IMR-90 (cell line): ENCODE measurements at regions not wholly inside any gene's neighbourhood (a gene's known extent, or its start where the extent isn't known, plus 50 kb on each side); places are given as distances from the start of the nearest gene placed in this dataset.

Experiments used
- ATAC-seq: fragments of 200-7000 bp; cut with Tn5 transposase; 2 replicates; pipeline ENCODE4 v1.9.1; 2020; ENCODE audit warnings: low read depth, mild to moderate bottlenecking, moderate library complexity
- BruUV-seq: library from RNA; stranded (reverse); fragments of 400-500 nt; replicated peaks from 2 replicates; lab custom pipeline; 2021; lab: Mats Ljungman, UMichigan
- CTCF ChIA-PET: fragments of 300-600 bp; formaldehyde crosslinking; extraction: SDS; loops from one replicate; lab custom pipeline; 2021; ENCODE audit warnings: antibody characterized with exemption; lab: Yijun Ruan, JAX
- POLR2A ChIA-PET: fragments of 300-600 bp; sonication (Branson Sonifier 250); formaldehyde crosslinking; loops from one replicate; lab custom pipeline; 2022; ENCODE audit warnings: antibody characterized with exemption; ENCODE audit not compliant: unreplicated experiment; lab: Charles Lee
- DNase-seq: peaks from one replicate; pipeline ENCODE4 v3.0.0; 2013
- H2AFZ ChIP-seq: replicated peaks from 2 replicates; pipeline ENCODE3; 2013; ENCODE audit warnings: low read length, mild to moderate bottlenecking; ENCODE audit not compliant: poor library complexity
- H2AK5ac ChIP-seq: 2 replicates; pipeline ENCODE4 v1.6.1; 2013; ENCODE audit warnings: low read depth, low read length, inconsistent platforms
- H2AK9ac ChIP-seq: replicated peaks from 2 replicates; pipeline ENCODE3; 2013; ENCODE audit warnings: mild to moderate bottlenecking, low read depth, low read length, moderate library complexity; ENCODE audit not compliant: poor library complexity
- H2BK120ac ChIP-seq: 2 replicates; pipeline ENCODE4 v1.6.1; 2013; ENCODE audit warnings: low read depth, low read length, inconsistent platforms
- H2BK15ac ChIP-seq: 3 replicates; pipeline ENCODE4 v1.6.1; 2013; ENCODE audit warnings: low read depth, low read length, inconsistent platforms
- H2BK20ac ChIP-seq: 2 replicates; pipeline ENCODE4 v1.6.1; 2013; ENCODE audit warnings: low read depth, mild to moderate bottlenecking, inconsistent platforms, low read length, moderate library complexity
- H2BK5ac ChIP-seq: 2 replicates; pipeline ENCODE4 v1.6.1; 2013; ENCODE audit warnings: mild to moderate bottlenecking, low read depth, low read length, inconsistent platforms; ENCODE audit not compliant: poor library complexity, severe bottlenecking
- H3K14ac ChIP-seq: replicated peaks from 2 replicates; pipeline ENCODE4 v1.6.1; 2013; ENCODE audit warnings: low read depth, low read length, inconsistent platforms
- H3K18ac ChIP-seq: 2 replicates; pipeline ENCODE4 v1.6.1; 2013; ENCODE audit warnings: low read depth, low read length, control low read depth
- H3K23ac ChIP-seq: 2 replicates; pipeline ENCODE4 v1.6.1; 2013; ENCODE audit warnings: low read depth, low read length, inconsistent platforms
- H3K27ac ChIP-seq: 2 replicates; pipeline ENCODE4 v1.5.1; 2013; ENCODE audit warnings: mild to moderate bottlenecking, control low read depth, low read length; ENCODE audit not compliant: insufficient read depth
- H3K27me3 ChIP-seq: 2 replicates; pipeline ENCODE4 v1.6.1; 2013; ENCODE audit warnings: low read length; ENCODE audit not compliant: control insufficient read depth, insufficient read depth
- H3K36me3 ChIP-seq: 2 replicates; pipeline ENCODE4 v1.6.1; 2013; ENCODE audit warnings: low read length, mixed read lengths; ENCODE audit not compliant: control insufficient read depth, insufficient read depth
- H3K4ac ChIP-seq: 2 replicates; pipeline ENCODE4 v1.6.1; 2013; ENCODE audit warnings: low read depth, low read length, inconsistent platforms
- H3K4me1 ChIP-seq: 2 replicates; pipeline ENCODE4 v1.6.1; 2013; ENCODE audit warnings: low read length, mixed read lengths; ENCODE audit not compliant: control insufficient read depth, insufficient read depth
- H3K4me2 ChIP-seq: 2 replicates; pipeline ENCODE4 v1.6.1; 2013; ENCODE audit warnings: low read depth, mild to moderate bottlenecking, control low read depth, low read length, moderate library complexity
- H3K4me3 ChIP-seq: 2 replicates; pipeline ENCODE4 v1.5.1; 2013; ENCODE audit warnings: low read depth, mild to moderate bottlenecking, control low read depth, low read length, moderate library complexity; ENCODE audit not compliant: insufficient read depth
- H3K56ac ChIP-seq: 2 replicates; pipeline ENCODE4 v1.6.1; 2013; ENCODE audit warnings: low read length, inconsistent platforms; ENCODE audit not compliant: insufficient read depth; ENCODE audit errors: extremely low read depth
- H3K79me1 ChIP-seq, 2 experiments: 2 replicates each; pipeline ENCODE4 v1.6.1; 2013; ENCODE audit warnings: low read length in 2 of 2, inconsistent platforms in 1 of 2, low read depth in 1 of 2
- H3K9ac ChIP-seq: 2 replicates; pipeline ENCODE4 v1.6.1; 2013; ENCODE audit warnings: low read depth, low read length, control low read depth
- H3K9me1 ChIP-seq: 2 replicates; pipeline ENCODE4 v1.6.1; 2013; ENCODE audit warnings: low read length, inconsistent platforms; ENCODE audit not compliant: insufficient read depth
- H3K9me3 ChIP-seq: 2 replicates; pipeline ENCODE4 v1.6.1; 2013; ENCODE audit warnings: low read length; ENCODE audit not compliant: control insufficient read depth, insufficient read depth
- H4K20me1 ChIP-seq: 2 replicates; pipeline ENCODE4 v1.6.1; 2013; ENCODE audit warnings: low read length, inconsistent platforms; ENCODE audit not compliant: insufficient read depth
- H4K5ac ChIP-seq: 2 replicates; pipeline ENCODE4 v1.6.1; 2013; ENCODE audit warnings: mild to moderate bottlenecking, low read depth, low read length, control low read depth
- H4K8ac ChIP-seq, 2 experiments: 2 replicates each; pipeline ENCODE4 v1.6.1; 2013; ENCODE audit warnings: low read depth in 2 of 2, low read length in 2 of 2, control low read depth in 1 of 2, inconsistent platforms in 1 of 2
- H4K91ac ChIP-seq: 2 replicates; pipeline ENCODE4 v1.6.1; 2013; ENCODE audit warnings: low read depth, low read length, inconsistent platforms; ENCODE audit not compliant: insufficient read depth
- BHLHE40 ChIP-seq: fragments of 150-350 bp; IDR thresholded peaks from 2 replicates; pipeline ENCODE4 v1.6.1; 2016; ENCODE audit warnings: mild to moderate bottlenecking, low read depth, low read length
- CEBPB ChIP-seq: IDR thresholded peaks from 2 replicates; pipeline ENCODE4 v1.6.1; 2012; ENCODE audit warnings: low read depth, low read length, improper control_type of control experiment
- CHD1 ChIP-seq: IDR thresholded peaks from 2 replicates; pipeline ENCODE4 v1.6.1; 2012; ENCODE audit warnings: low read depth, low read length, improper control_type of control experiment
- CTCF ChIP-seq: conservative IDR thresholded peaks from 2 replicates; pipeline ENCODE4 v1.5.1; 2012; ENCODE audit warnings: mild to moderate bottlenecking, low read depth, low read length, improper control_type of control experiment
- FOS ChIP-seq: fragments of 150-350 bp; IDR thresholded peaks from 2 replicates; pipeline ENCODE4 v1.6.1; 2016; ENCODE audit warnings: low read depth, low read length
- MXI1 ChIP-seq: IDR thresholded peaks from 2 replicates; pipeline ENCODE4 v1.6.1; 2012; ENCODE audit warnings: low read depth, mild to moderate bottlenecking, low read length, moderate library complexity, borderline replicate concordance
- NFE2L2 ChIP-seq: fragments of 150-350 bp; IDR thresholded peaks from 2 replicates; pipeline ENCODE4 v1.6.1; 2016; ENCODE audit warnings: low read depth, mild to moderate bottlenecking, low read length
- POLR2A ChIP-seq: IDR thresholded peaks from 2 replicates; pipeline ENCODE4 v1.6.1; 2012; ENCODE audit warnings: mild to moderate bottlenecking, low read depth, low read length
- RAD21 ChIP-seq: IDR thresholded peaks from 2 replicates; pipeline ENCODE4 v1.6.1; 2012; ENCODE audit warnings: low read length, improper control_type of control experiment
- RCOR1 ChIP-seq: IDR thresholded peaks from 2 replicates; pipeline ENCODE4 v1.6.1; 2012; ENCODE audit warnings: mild to moderate bottlenecking, low read length, improper control_type of control experiment; ENCODE audit not compliant: insufficient replicate concordance
- RFX5 ChIP-seq: IDR thresholded peaks from 2 replicates; pipeline ENCODE4 v1.8.0; 2012; ENCODE audit warnings: low read depth, mild to moderate bottlenecking, low read length, moderate library complexity
- SMC3 ChIP-seq: fragments of 150-350 bp; IDR thresholded peaks from 2 replicates; pipeline ENCODE4 v1.6.1; 2016; ENCODE audit warnings: low read depth, mild to moderate bottlenecking, antibody characterized with exemption, low read length, moderate library complexity
- USF2 ChIP-seq: fragments of 150-350 bp; IDR thresholded peaks from 2 replicates; pipeline ENCODE4 v1.6.1; 2017; ENCODE audit warnings: mild to moderate bottlenecking, antibody characterized with exemption, low read length, low read depth
- WGBS, 2 experiments: methylation state at CpG; one replicate each; pipeline versions ENCODE4 v1.1.5 to v1.1.7; 2013; ENCODE audit warnings: missing lambda C conversion rate in 2 of 2; ENCODE audit not compliant: insufficient read length in 1 of 2; ENCODE audit errors: extremely low coverage in 2 of 2; 5-methylcytosine and 5-hydroxymethylcytosine counted together
- dilution Hi-C: fragments of 300-500 bp; cut with HindIII; formaldehyde crosslinking; loops from one replicate; pipeline ENCODE4 v1.14.3; 2018; ENCODE audit warnings: low sequenced_read_pairs; ENCODE audit not compliant: unreplicated experiment
- in situ Hi-C: fragments of 300-500 bp; cut with MboI; formaldehyde crosslinking; loops from 3 replicates; pipeline ENCODE4 v1.14.3; 2019; ENCODE audit warnings: low sequenced_read_pairs, inconsistent platforms, mixed read lengths
- intact Hi-C: fragments of 100-400 bp; cut with micrococcal nuclease; formaldehyde crosslinking; loops from 2 replicates; pipeline ENCODE4 v1.10.0; 2022

GRCh38 chr9:99515093-99515492 is 293.0 kb downstream of the SEC61B start:
- in situ Hi-C loops (no loop called here), dilution Hi-C loops (no loop called here), intact Hi-C loops (no loop called here)
- no peaks in the 10 kb centered on the region for H3K9me1 ChIP-seq
- H3K18ac ChIP-seq, result no peak overlapping the region
- no peak for DNase-seq
- H3K27ac ChIP-seq, result no peak overlapping the region
- H2BK5ac ChIP-seq, result no peak overlapping the region
- no CpG with 5 or more reads among the region's 1 CpG for WGBS, 2 experiments
- no peaks in the 10 kb centered on the region for H3K36me3 ChIP-seq
- H3K4ac ChIP-seq, result no peak overlapping the region
- TF ChIP-seq RCOR1 (no peak), SMC3 (no peak), NFE2L2 (no peak), POLR2A (no peak), RAD21 (no peak), MXI1 (no peak), BHLHE40 (no peak), CHD1 (no peak), RFX5 (no peak), FOS (no peak), USF2 (no peak), CEBPB (no peak), CTCF (no peak)
- H4K20me1 ChIP-seq, result no peaks in the 10 kb centered on the region
- no peak overlapping the region for H3K56ac ChIP-seq
- no TSS peak for BruUV-seq
- H3K79me1 ChIP-seq, result no peaks in the 10 kb centered on the region
- H2AFZ ChIP-seq, result no peak overlapping the region
- no peaks in the 10 kb centered on the region for H3K4me1 ChIP-seq
- no peak overlapping the region for H3K23ac ChIP-seq
- peaks cover 9% of the 10 kb centered on the region for H3K27me3 ChIP-seq
- no peak overlapping the region for H3K4me2 ChIP-seq
- H2AK9ac ChIP-seq, result no peak overlapping the region
- no peak overlapping the region for H2BK120ac ChIP-seq
- no peak overlapping the region for H2BK15ac ChIP-seq
- no peak overlapping the region for H4K8ac ChIP-seq
- H3K14ac ChIP-seq, result no peak overlapping the region
- no peak overlapping the region for H4K91ac ChIP-seq
- no peak overlapping the region for H2AK5ac ChIP-seq
- no peak overlapping the region for H4K5ac ChIP-seq
- H3K4me3 ChIP-seq, result no peak overlapping the region
- no peak overlapping the region for H3K9ac ChIP-seq
- ATAC-seq, result no peak
- ChIA-PET POLR2A (no interaction called here), CTCF (no interaction called here)
- H3K9me3 ChIP-seq, result no peaks in the 10 kb centered on the region
- H2BK20ac ChIP-seq, result no peak overlapping the region
